ENCODE measurements at regions not wholly inside any gene's neighbourhood (a gene's known extent, or its start where the extent isn't known, plus 50 kb on each side); places are given as distances from the start of the nearest gene placed in this dataset.

DNA sequence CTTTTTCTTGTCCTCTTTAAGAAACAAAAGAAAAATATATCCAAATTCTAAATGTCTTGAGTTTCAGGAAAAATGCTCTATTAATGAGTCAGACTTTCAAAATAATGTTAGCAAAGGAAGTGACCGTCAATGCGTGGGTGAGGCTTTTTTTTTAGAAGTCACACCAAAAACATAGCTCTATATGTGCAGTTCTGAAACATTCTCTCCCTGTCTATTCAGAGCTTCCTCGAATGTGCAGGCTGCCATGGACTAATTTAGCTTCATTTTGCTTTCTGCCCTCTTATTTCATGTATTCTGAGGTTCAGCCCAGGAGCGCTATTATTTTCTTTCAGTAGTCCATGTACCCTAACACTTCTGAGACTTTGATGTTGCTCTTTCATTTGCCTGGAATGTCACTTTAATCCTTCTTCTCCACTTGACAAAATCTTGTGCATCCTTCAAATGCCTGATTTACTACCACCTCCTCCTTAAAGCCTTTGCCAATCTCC lies 72.5 kb upstream of the RASA1 start:
- TF ChIP-seq, protein P1, sequence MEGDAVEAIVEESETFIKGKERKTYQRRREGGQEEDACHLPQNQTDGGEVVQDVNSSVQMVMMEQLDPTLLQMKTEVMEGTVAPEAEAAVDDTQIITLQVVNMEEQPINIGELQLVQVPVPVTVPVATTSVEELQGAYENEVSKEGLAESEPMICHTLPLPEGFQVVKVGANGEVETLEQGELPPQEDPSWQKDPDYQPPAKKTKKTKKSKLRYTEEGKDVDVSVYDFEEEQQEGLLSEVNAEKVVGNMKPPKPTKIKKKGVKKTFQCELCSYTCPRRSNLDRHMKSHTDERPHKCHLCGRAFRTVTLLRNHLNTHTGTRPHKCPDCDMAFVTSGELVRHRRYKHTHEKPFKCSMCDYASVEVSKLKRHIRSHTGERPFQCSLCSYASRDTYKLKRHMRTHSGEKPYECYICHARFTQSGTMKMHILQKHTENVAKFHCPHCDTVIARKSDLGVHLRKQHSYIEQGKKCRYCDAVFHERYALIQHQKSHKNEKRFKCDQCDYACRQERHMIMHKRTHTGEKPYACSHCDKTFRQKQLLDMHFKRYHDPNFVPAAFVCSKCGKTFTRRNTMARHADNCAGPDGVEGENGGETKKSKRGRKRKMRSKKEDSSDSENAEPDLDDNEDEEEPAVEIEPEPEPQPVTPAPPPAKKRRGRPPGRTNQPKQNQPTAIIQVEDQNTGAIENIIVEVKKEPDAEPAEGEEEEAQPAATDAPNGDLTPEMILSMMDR (IDR thresholded peaks at IDR 0.05; ENCODE audit: low read depth, low read length, poor library complexity, severe bottlenecking): no peak
- no peak for TF ChIP-seq EZH2phosphoT487 (IDR thresholded peaks at IDR 0.05; ENCODE audit: borderline replicate concordance, low read length)
